ENCODE measurements at regions not wholly inside any gene's neighbourhood (a gene's known extent, or its start where the extent isn't known, plus 50 kb on each side); places are given as distances from the start of the nearest gene placed in this dataset.

GRCh38 chr1:68976916-68977610 is 480.2 kb upstream of the DEPDC1 start:
- Histone ChIP-seq H3K4me3 (no peak overlapping the region), H3K27me3 (replicated peaks) (no peaks in the 10 kb centered on the region), H3K4me1 (replicated peaks) (no peaks in the 10 kb centered on the region), H3K9me3 (replicated peaks) (no peaks in the 10 kb centered on the region), H3K36me3 (no peaks in the 10 kb centered on the region), H3K27ac (no peak overlapping the region)
- no peak for DNase-seq (ENCODE audit: low read depth in 1 of 2, low spot score in 2 of 2)

GRCh38 chr1:68979891-68980290 is 483.0 kb upstream of the DEPDC1 start:
- no peaks in the 10 kb centered on the region for H3K27me3 ChIP-seq (replicated peaks)
- no peak overlapping the region for H3K4me3 ChIP-seq
- no peaks in the 10 kb centered on the region for H3K36me3 ChIP-seq
- DNase-seq (ENCODE audit: low read depth in 1 of 2, low spot score in 2 of 2): no peak
- no peak overlapping the region for H3K27ac ChIP-seq
- no peaks in the 10 kb centered on the region for H3K4me1 ChIP-seq (replicated peaks)
- H3K9me3 ChIP-seq (replicated peaks): no peaks in the 10 kb centered on the region

GRCh38 chr1:68984289-68984688 is 487.4 kb upstream of the DEPDC1 start:
- Histone ChIP-seq H3K36me3 (no peaks in the 10 kb centered on the region), H3K27me3 (replicated peaks) (no peaks in the 10 kb centered on the region), H3K4me1 (replicated peaks) (no peaks in the 10 kb centered on the region), H3K4me3 (no peak overlapping the region), H3K27ac (no peak overlapping the region), H3K9me3 (replicated peaks) (no peaks in the 10 kb centered on the region)
- no peak for DNase-seq (ENCODE audit: low read depth in 1 of 2, low spot score in 2 of 2)

- Histone ChIP-seq H3K9me3 (replicated peaks) (no peaks in the 10 kb centered on the region), H3K27me3 (replicated peaks) (no peaks in the 10 kb centered on the region), H3K4me3 (no peak overlapping the region), H3K4me1 (replicated peaks) (no peaks in the 10 kb centered on the region), H3K36me3 (no peaks in the 10 kb centered on the region), H3K27ac (no peak overlapping the region)
- DNase-seq (ENCODE audit: low read depth in 1 of 2, low spot score in 2 of 2): no peak
These were observed 497.2 kb upstream of the DEPDC1 start for GRCh38 chr1:68994096-68994495.

- H3K27ac ChIP-seq: no peak overlapping the region
These were observed 519.6 kb upstream of the DEPDC1 start for GRCh38 chr1:69016468-69016867.

GRCh38 chr1:69029649-69030048 is 532.8 kb upstream of the DEPDC1 start:
- H3K4me3 ChIP-seq: no peak overlapping the region
- H3K36me3 ChIP-seq: no peaks in the 10 kb centered on the region
- no peak for DNase-seq (ENCODE audit: low read depth in 1 of 2, low spot score in 2 of 2)
- no peak overlapping the region for H3K27ac ChIP-seq
- no peaks in the 10 kb centered on the region for H3K4me1 ChIP-seq (replicated peaks)
- no peaks in the 10 kb centered on the region; the same call in none of the 2 replicates for H3K9me3 ChIP-seq (replicated peaks)
- no peaks in the 10 kb centered on the region for H3K27me3 ChIP-seq (replicated peaks)

More at GRCh38 chr1:69016468-69016867, 519.6 kb upstream of the DEPDC1 start:
- 0 out of 2 replicates have a peak, but pooled peaks cover 4% of the 10 kb centered on the region for H3K27me3 ChIP-seq (replicated peaks)
- no peak overlapping the region for H3K4me3 ChIP-seq
- no peaks in the 10 kb centered on the region for H3K9me3 ChIP-seq (replicated peaks)
- no peaks in the 10 kb centered on the region for H3K4me1 ChIP-seq (replicated peaks)
- DNase-seq (ENCODE audit: low read depth in 1 of 2, low spot score in 2 of 2): no peak
- no peaks in the 10 kb centered on the region for H3K36me3 ChIP-seq

- DNase-seq (ENCODE audit: low read depth in 1 of 2, low spot score in 2 of 2): no peak
- no peaks in the 10 kb centered on the region for H3K27me3 ChIP-seq (replicated peaks)
- peaks cover 8% of the 10 kb centered on the region for H3K9me3 ChIP-seq (replicated peaks)
- no peaks in the 10 kb centered on the region for H3K4me1 ChIP-seq (replicated peaks)
- no peak overlapping the region for H3K27ac ChIP-seq
- no peaks in the 10 kb centered on the region for H3K36me3 ChIP-seq
- H3K4me3 ChIP-seq: no peak overlapping the region
These were observed 529.3 kb upstream of the LRRC7 start for GRCh38 chr1:69038379-69038778.

- Histone ChIP-seq H3K4me1 (replicated peaks) (no peaks in the 10 kb centered on the region), H3K4me3 (no peak overlapping the region), H3K27ac (no peak overlapping the region), H3K27me3 (replicated peaks) (no peaks in the 10 kb centered on the region), H3K9me3 (replicated peaks) (no peaks in the 10 kb centered on the region), H3K36me3 (no peaks in the 10 kb centered on the region)
- no peak for DNase-seq (ENCODE audit: low read depth in 1 of 2, low spot score in 2 of 2)
These were observed 522.1 kb upstream of the LRRC7 start for GRCh38 chr1:69045572-69045971.

- Histone ChIP-seq H3K4me1 (replicated peaks) (no peaks in the 10 kb centered on the region), H3K9me3 (replicated peaks) (no peaks in the 10 kb centered on the region), H3K27me3 (replicated peaks) (no peaks in the 10 kb centered on the region), H3K27ac (no peak overlapping the region), H3K4me3 (no peak overlapping the region), H3K36me3 (no peaks in the 10 kb centered on the region)
- DNase-seq (ENCODE audit: low read depth in 1 of 2, low spot score in 2 of 2): no peak
These were observed 512.5 kb upstream of the LRRC7 start for GRCh38 chr1:69055194-69055593.

GRCh38 chr1:69058454-69058853 is 509.3 kb upstream of the LRRC7 start:
- Histone ChIP-seq H3K4me3 (no peak overlapping the region), H3K27ac (no peak overlapping the region), H3K4me1 (replicated peaks) (no peaks in the 10 kb centered on the region), H3K9me3 (replicated peaks) (no peaks in the 10 kb centered on the region), H3K36me3 (no peaks in the 10 kb centered on the region), H3K27me3 (replicated peaks) (no peaks in the 10 kb centered on the region)
- DNase-seq (ENCODE audit: low read depth in 1 of 2, low spot score in 2 of 2): no peak

- no peak for DNase-seq (ENCODE audit: low read depth in 1 of 2, low spot score in 2 of 2)
- Histone ChIP-seq H3K4me1 (replicated peaks) (no peaks in the 10 kb centered on the region), H3K36me3 (no peaks in the 10 kb centered on the region), H3K4me3 (no peak overlapping the region), H3K27ac (no peak overlapping the region), H3K9me3 (replicated peaks) (peaks cover 4% of the 10 kb centered on the region; the same call in 1 of the 2 replicates), H3K27me3 (replicated peaks) (no peaks in the 10 kb centered on the region)
These were observed 496.9 kb upstream of the LRRC7 start for GRCh38 chr1:69070660-69071373.

- no peaks in the 10 kb centered on the region for H3K4me1 ChIP-seq (replicated peaks)
- H3K9me3 ChIP-seq (replicated peaks): peaks cover 4% of the 10 kb centered on the region; the same call in 1 of the 2 replicates
- DNase-seq (ENCODE audit: low read depth in 1 of 2, low spot score in 2 of 2): no peak
These were observed 494.5 kb upstream of the LRRC7 start for GRCh38 chr1:69073176-69073575.

GRCh38 chr1:69076631-69077030 is 491.1 kb upstream of the LRRC7 start:
- H3K27ac ChIP-seq: no peak overlapping the region
- no peaks in the 10 kb centered on the region for H3K4me1 ChIP-seq (replicated peaks)
- H3K27me3 ChIP-seq (replicated peaks): no peaks in the 10 kb centered on the region
- no peaks in the 10 kb centered on the region for H3K9me3 ChIP-seq (replicated peaks)
- DNase-seq (ENCODE audit: low read depth in 1 of 2, low spot score in 2 of 2): no peak
- H3K36me3 ChIP-seq: no peaks in the 10 kb centered on the region
- H3K4me3 ChIP-seq: no peak overlapping the region

More at GRCh38 chr1:69073176-69073575, 494.5 kb upstream of the LRRC7 start:
- Histone ChIP-seq H3K36me3 (no peaks in the 10 kb centered on the region), H3K27ac (no peak overlapping the region), H3K4me3 (no peak overlapping the region), H3K27me3 (replicated peaks) (no peaks in the 10 kb centered on the region)

- no peaks in the 10 kb centered on the region for H3K36me3 ChIP-seq
- H3K4me3 ChIP-seq: no peak overlapping the region
- DNase-seq (ENCODE audit: low read depth in 1 of 2, low spot score in 2 of 2): no peak
- H3K27me3 ChIP-seq (replicated peaks): no peaks in the 10 kb centered on the region
- no peak overlapping the region for H3K27ac ChIP-seq
- H3K4me1 ChIP-seq (replicated peaks): no peaks in the 10 kb centered on the region
- no peaks in the 10 kb centered on the region for H3K9me3 ChIP-seq (replicated peaks)
These were observed 490.5 kb upstream of the LRRC7 start for GRCh38 chr1:69077198-69077597.
